ENCODE measurements at regions not wholly inside any gene's neighbourhood (a gene's known extent, or its start where the extent isn't known, plus 50 kb on each side); places are given as distances from the start of the nearest gene placed in this dataset.

DNA sequence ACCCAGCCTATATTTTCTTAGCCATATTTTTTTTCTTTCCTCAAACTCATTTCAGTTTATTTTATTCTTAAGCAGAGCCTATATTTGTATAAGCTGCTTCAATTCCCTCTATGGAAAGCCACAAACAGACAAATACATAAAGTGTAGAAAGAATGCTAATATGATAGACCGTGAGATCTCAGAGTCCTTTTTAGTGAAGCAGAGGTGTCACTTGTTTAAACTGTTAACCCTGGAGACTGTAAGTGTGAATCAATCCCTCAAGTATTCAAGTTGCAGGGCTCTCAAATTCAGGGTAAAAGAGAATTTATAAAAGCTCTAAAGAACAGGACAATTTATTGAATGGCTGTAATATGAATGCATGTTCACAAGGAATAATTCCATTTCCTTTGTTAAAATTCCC lies 72.2 kb upstream of the BHLHE40 start:
- no peak for TF ChIP-seq CREB1 (IDR thresholded peaks at IDR 0.05; ENCODE audit: low read depth)
- TF ChIP-seq, protein P1, sequence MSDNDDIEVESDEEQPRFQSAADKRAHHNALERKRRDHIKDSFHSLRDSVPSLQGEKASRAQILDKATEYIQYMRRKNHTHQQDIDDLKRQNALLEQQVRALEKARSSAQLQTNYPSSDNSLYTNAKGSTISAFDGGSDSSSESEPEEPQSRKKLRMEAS (IDR thresholded peaks at IDR 0.05), result no peak
- TF ChIP-seq EGR1 (IDR thresholded peaks at IDR 0.05), result no peak
- no peak for TF ChIP-seq RAD21 (IDR thresholded peaks at IDR 0.05; ENCODE audit: low read depth)
- no peak for TF ChIP-seq CEBPB (IDR thresholded peaks at IDR 0.05)
- TF ChIP-seq NFIC (IDR thresholded peaks at IDR 0.05), result no peak
- TF ChIP-seq EP300 (IDR thresholded peaks at IDR 0.05; ENCODE audit: borderline replicate concordance), result no peak
- TF ChIP-seq TAF1 (IDR thresholded peaks at IDR 0.05; ENCODE audit: low read depth), result no peak

All from Ishikawa (cell line).